ENCODE measurements at regions not wholly inside any gene's neighbourhood (a gene's known extent, or its start where the extent isn't known, plus 50 kb on each side); places are given as distances from the start of the nearest gene placed in this dataset.

DNA sequence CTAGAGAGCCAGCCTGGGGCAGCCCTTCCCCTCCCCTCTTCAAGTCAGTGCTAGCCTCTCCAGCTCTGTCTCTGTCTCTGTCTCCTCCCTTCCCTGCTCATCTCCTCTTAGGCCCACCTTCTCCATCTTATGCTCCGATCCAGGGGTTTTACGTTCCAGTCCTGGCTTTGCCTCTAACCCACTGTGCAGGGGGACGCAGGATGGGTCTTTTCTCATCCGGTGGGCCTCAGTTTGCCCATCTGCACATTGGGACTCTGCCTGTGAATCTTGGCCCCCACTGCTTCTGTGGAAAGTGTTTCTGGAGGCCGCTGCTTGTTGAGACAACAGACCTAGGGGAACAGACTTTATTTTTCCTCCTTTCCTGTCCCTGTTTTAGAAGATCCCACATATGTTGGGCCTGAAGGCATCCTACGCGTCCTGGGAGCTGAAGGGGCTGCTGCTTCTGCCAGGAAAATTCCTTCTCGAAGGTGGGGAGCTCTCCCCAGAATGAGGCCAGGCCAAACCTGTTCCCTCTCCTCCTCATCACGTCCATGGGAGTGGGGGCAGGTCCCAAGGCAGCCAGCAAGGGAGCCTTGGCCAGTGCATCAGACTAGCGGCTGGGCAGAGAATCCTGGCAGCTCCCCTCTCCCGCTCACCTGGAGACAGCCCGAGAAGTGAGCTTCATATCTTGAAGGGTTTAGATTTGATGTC is 99.5 kb upstream of the CSF3R start:
- no peak for DNase-seq (ENCODE audit: low read depth)

DNA sequence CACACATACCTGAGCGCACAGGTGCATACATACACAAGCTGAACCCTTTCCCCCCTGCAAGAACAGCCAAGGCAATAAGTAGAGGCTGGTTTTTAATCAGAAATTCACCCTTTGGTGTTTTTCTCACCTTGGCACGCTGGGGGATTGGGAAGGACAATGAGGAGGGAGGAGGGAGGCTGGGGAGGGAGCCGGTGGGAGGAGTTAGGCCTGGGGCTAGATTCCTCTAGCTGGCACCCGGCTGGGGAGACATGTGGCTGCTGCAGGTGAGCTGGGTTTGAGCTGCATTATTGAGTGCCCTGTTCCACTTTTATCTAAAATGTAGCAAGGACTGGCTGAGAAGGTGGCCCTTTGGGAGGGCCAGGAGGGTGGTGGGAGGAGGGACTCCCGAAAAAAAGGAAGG is 97.8 kb upstream of the CSF3R start:
- DNase-seq (ENCODE audit: low read depth) = no peak

DNA sequence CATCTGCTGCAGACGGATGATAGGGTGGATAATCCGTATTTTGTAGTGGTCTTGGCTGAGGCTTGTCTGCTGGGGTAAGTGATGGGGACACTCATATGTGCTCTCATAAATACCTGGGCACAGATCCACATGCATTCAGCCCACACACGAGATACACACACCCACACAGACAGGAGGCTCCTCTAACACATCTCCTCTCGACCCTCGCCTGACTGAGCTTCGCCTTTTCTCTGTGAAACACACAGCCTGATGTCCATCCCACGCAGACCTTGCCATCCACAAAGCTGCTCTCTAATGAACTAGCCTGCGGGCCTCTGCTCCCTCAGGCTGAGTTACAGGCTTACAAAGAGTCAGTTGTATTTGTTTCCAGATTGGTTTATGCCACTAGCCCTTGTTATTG is 96.3 kb upstream of the CSF3R start:
- no peak for DNase-seq (ENCODE audit: low read depth)

- DNase-seq (ENCODE audit: low read depth) = no peak
Measured at GRCh38 chr1:36576551-36577110, 93.9 kb upstream of the CSF3R start.

DNA sequence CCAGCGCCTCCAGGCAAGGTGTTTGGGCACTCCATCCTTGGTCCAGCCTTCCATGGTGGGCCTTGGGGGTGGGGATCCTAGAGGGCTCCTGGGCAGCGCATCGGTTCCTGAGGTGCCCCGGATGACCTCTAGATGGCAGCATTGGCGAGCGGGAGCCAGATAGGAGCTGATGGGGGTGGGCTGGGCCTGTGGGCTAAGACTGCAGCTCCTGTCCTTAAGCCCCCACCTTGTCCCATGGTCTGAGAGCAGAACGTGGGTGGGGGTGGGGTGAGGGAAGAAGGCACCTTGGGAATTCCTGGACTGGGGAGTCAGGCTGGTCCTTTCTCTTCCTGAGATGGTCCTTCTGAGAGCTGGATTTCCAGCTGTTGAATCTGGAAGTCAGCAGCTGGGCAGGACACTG is 93.4 kb upstream of the CSF3R start:
- peak; percentile 45 for DNase-seq (ENCODE audit: low read depth)

DNA sequence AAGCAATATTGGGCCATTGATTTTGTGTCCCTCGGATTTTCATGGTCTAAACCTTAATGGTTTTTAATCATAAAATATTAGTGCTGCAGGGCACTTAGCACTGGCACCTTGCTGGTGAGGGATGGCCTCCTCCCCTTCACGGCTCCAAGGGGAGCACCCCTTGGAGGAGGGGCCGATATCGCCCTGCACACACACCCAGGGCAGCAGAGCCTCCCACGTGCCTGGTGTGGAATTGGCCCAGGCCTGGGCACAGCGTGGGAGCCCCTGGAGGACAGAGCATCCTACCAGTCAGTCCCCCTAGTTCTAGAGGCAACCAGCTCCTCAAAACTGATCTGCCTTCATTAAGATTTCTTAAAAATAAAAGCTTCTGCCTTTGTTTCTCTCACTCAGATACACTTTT is 90.7 kb upstream of the CSF3R start:
- DNase-seq (ENCODE audit: low read depth) = no peak

GRCh38 chr1:36572906-36573305 is 90.2 kb upstream of the CSF3R start:
- no peak for DNase-seq (ENCODE audit: low read depth)

GRCh38 chr1:36572142-36572715 is 89.5 kb upstream of the CSF3R start:
- DNase-seq (ENCODE audit: low read depth) = no peak

GRCh38 chr1:36571106-36571505 is 88.4 kb upstream of the CSF3R start:
- no peak for DNase-seq (ENCODE audit: low read depth)

GRCh38 chr1:36570478-36571060 is 87.9 kb upstream of the CSF3R start:
- DNase-seq (ENCODE audit: low read depth) = no peak

DNA sequence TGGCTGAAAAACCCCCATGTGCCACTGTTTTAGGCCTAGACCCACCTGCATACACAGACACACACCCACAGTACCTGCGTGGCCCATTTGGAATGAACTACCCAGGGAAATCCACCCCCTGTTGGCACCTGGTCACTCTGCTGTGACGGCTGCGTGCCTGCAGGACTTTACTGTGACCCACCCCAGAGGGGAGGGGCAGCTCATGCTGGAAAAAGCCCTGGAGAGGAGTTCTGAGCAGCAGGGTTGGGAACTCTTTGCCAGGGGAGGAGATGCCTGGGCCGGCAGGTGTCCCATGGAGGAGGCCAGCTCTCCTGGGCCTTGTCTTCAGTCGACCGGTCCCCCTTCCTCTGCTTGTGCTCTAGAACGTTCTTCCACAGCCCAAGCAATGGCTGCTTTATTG is 87.3 kb upstream of the CSF3R start:
- DNase-seq (ENCODE audit: low read depth) = no peak

GRCh38 chr1:36567601-36568341 is 85.1 kb upstream of the CSF3R start:
- DNase-seq (ENCODE audit: low read depth) = no peak

DNA sequence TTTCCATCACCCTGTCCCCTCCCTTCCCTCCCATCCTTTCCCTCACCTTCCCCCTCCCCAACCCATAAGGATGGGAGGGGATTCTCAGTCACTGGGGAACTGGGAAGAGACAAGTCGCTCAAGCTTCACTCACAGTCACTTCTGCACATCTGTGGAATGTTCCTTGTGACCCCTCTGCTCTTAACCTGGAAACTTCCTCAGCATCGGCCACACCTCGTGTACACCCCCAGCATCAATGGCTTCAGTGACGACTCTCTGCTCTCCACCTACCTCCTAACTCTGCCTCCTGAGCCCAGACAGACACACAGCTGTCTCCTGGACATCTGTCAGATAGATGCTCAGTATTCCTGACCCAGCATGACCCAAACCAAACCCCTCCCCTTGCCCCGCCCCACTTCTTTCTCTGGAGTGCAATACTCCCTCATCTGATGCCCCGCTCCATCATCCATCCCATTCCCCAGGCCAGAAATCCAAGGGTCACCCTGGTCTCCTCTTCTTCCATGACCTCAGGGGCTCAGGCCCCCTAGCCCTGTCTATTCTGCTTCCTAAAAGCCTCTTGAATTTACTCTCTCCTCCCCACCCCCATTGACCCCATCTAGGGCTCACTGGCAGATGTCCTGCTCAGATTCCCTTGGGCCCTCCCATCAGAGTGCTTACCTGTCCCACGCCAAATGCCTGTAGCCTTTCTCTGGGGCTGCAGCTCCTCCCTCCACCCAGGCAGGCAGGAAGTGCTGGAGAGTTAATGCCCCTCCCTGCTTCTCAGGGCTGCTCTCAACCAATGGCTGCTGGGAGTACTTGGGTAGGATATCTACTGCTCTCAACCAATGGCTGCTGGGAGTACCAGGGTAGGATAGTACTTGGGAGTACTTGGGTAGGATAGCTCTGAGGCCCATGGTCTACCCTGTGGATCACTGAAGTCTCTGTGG is 83.1 kb upstream of the CSF3R start:
- DNase-seq (ENCODE audit: low read depth) = no peak

GRCh38 chr1:36562181-36562685 is 79.5 kb upstream of the CSF3R start:
- peak; percentile 51 for DNase-seq (ENCODE audit: low read depth)

- DNase-seq (ENCODE audit: low read depth) = no peak
Measured at GRCh38 chr1:36561361-36561724, 78.6 kb upstream of the CSF3R start.

- DNase-seq (ENCODE audit: low read depth) = no peak
Measured at GRCh38 chr1:36560621-36561360, 78.1 kb upstream of the CSF3R start.

GRCh38 chr1:36560177-36560576 is 77.5 kb upstream of the CSF3R start:
- no peak for DNase-seq (ENCODE audit: low read depth)

DNA sequence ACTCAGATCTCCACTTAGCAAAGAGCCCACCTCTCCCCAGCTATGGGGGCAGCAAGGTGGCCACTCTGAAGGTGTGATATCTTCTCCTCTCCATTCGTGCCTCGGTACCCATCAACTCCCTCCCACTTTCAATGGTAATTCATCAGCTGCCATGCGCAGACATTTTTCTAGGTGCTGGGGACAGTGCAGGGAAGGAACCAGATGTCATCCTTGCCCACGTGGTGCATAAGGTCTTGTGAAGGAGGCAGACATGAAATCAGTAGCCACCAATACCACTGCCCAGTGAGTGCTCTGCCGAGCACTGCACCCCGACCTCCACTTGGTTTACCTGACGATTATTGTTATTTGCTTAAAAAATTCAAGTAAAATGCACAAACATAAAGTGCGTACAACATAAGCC is 76.3 kb upstream of the CSF3R start:
- no peak for DNase-seq (ENCODE audit: low read depth)

- DNase-seq (ENCODE audit: low read depth) = no peak
Measured at GRCh38 chr1:36557041-36558000, 74.6 kb upstream of the CSF3R start.

All from myocyte (in vitro differentiated cells).